Caco-2 (cell line): ENCODE measurements at regions not wholly inside any gene's neighbourhood (a gene's known extent, or its start where the extent isn't known, plus 50 kb on each side); places are given as distances from the start of the nearest gene placed in this dataset.

Source experiments
- BruUV-seq: library from RNA; stranded (reverse); fragments of 400-500 nt; replicated peaks from 2 replicates; lab custom pipeline; 2021; lab: Mats Ljungman, UMichigan
- CTCF ChIA-PET: fragments of 300-600 bp; sonication (Branson Sonifier 250); formaldehyde crosslinking; loops from one replicate; lab custom pipeline; 2022; ENCODE audit warnings: antibody characterized with exemption; lab: Charles Lee
- POLR2A ChIA-PET: fragments of 300-600 bp; sonication (Branson Sonifier 250); formaldehyde crosslinking; loops from one replicate; lab custom pipeline; 2022; ENCODE audit warnings: antibody characterized with exemption; lab: Charles Lee
- DNase-seq, 2 experiments: peaks; one replicate each; pipeline versions ENCODE4 v3.0.0 to v3.0.0-alpha.2; 2020 to 2022
- H3K27me3 ChIP-seq: replicated peaks from 2 replicates; pipeline ENCODE4 v1.6.0; 2011; ENCODE audit warnings: low read length; ENCODE audit not compliant: control insufficient read depth, insufficient read depth
- H3K36me3 ChIP-seq: 2 replicates; pipeline ENCODE4 v1.5.1; 2011; ENCODE audit warnings: low read length; ENCODE audit not compliant: control insufficient read depth, insufficient read depth
- H3K4me1 ChIP-seq: fragments of 250-450 bp; sonication (Bioruptor Pico); 2 replicates; pipeline ENCODE4 v1.5.1; 2020; ENCODE audit warnings: mild to moderate bottlenecking
- H3K4me3 ChIP-seq: 2 replicates; pipeline ENCODE4 v1.5.1; 2011; ENCODE audit warnings: low read depth, mild to moderate bottlenecking, control low read depth, low read length
- H3K9me3 ChIP-seq: fragments of 250-450 bp; sonication (Bioruptor Pico); 2 replicates; pipeline ENCODE4 v1.5.1; 2020; ENCODE audit warnings: mild to moderate bottlenecking, moderate library complexity
- H3K27ac Mint-ChIP-seq: one replicate; pipeline ENCODE4 v1.8.0; 2022; ENCODE audit warnings: mixed read lengths; ENCODE audit not compliant: unreplicated experiment
- H3K27me3 Mint-ChIP-seq: one replicate; pipeline ENCODE4 v1.8.0; 2022; ENCODE audit warnings: mixed read lengths; ENCODE audit not compliant: insufficient read depth, unreplicated experiment
- H3K36me3 Mint-ChIP-seq: one replicate; pipeline ENCODE4 v1.8.0; 2022; ENCODE audit warnings: mild to moderate bottlenecking, mixed read lengths; ENCODE audit not compliant: insufficient read depth, unreplicated experiment
- H3K4me1 Mint-ChIP-seq: one replicate; pipeline ENCODE4 v1.8.0; 2022; ENCODE audit warnings: low read depth, mixed read lengths; ENCODE audit not compliant: unreplicated experiment
- H3K4me3 Mint-ChIP-seq: one replicate; pipeline ENCODE4 v1.8.0; 2022; ENCODE audit warnings: mild to moderate bottlenecking, moderate library complexity, mixed read lengths; ENCODE audit not compliant: unreplicated experiment
- H3K9me3 Mint-ChIP-seq: one replicate; pipeline ENCODE4 v1.8.0; 2022; ENCODE audit warnings: mixed read lengths; ENCODE audit not compliant: unreplicated experiment
- intact Hi-C: fragments of 100-400 bp; cut with micrococcal nuclease; formaldehyde crosslinking; loops from one replicate; pipeline ENCODE4 v1.10.0; 2022; ENCODE audit not compliant: unreplicated experiment
- TF ChIP-seq, protein P1 (sequence below), 2 experiments: fragments of 200-600 bp in 1 of 2; IDR thresholded peaks; 1 replicate in 1 of 2; 2 replicates in 1 of 2; pipeline versions ENCODE4 v1.5.1 to v1.8.0; 2011 to 2022; ENCODE audit warnings: antibody characterized with exemption in 1 of 2, control low read depth in 1 of 2, inconsistent platforms in 1 of 2, low read depth in 1 of 2, low read length in 1 of 2, mild to moderate bottlenecking in 1 of 2, moderate library complexity in 1 of 2; ENCODE audit not compliant: insufficient read depth in 1 of 2, severe bottlenecking in 1 of 2, unreplicated experiment in 1 of 2

DNA sequence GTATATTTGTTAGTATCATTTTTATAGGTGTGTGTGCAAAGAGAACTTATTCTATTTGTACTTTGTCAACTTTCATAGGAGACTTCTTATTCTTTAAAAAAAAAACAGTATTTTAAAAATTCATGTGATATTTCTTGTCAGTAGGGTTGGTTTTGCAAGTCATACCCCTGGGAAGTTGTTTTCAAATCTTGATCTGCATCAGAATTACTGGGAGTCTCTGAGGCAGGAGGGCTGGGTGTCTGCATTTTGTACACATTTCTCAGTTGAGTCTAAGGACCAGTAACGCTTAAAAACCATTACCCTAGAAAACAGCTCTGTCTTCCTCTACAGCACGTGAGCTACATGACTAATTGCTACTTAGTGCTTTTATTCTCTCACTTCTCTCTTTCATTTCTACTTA, 76.0 kb upstream of the CTTNBP2NL start:
- Histone ChIP-seq H3K27me3 (no peaks in the 10 kb centered on the region), H3K4me1 (no peaks in the 10 kb centered on the region), H3K36me3 (no peaks in the 10 kb centered on the region), H3K4me3 (no peak overlapping the region), H3K9me3 (no peaks in the 10 kb centered on the region)
- TF ChIP-seq, protein P1, sequence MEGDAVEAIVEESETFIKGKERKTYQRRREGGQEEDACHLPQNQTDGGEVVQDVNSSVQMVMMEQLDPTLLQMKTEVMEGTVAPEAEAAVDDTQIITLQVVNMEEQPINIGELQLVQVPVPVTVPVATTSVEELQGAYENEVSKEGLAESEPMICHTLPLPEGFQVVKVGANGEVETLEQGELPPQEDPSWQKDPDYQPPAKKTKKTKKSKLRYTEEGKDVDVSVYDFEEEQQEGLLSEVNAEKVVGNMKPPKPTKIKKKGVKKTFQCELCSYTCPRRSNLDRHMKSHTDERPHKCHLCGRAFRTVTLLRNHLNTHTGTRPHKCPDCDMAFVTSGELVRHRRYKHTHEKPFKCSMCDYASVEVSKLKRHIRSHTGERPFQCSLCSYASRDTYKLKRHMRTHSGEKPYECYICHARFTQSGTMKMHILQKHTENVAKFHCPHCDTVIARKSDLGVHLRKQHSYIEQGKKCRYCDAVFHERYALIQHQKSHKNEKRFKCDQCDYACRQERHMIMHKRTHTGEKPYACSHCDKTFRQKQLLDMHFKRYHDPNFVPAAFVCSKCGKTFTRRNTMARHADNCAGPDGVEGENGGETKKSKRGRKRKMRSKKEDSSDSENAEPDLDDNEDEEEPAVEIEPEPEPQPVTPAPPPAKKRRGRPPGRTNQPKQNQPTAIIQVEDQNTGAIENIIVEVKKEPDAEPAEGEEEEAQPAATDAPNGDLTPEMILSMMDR (IDR thresholded peaks at IDR 0.05; ENCODE audit: insufficient read depth in 1 of 2, low read depth in 1 of 2, low read length in 1 of 2, severe bottlenecking in 1 of 2, unreplicated experiment in 1 of 2), result no peak
- H3K27me3 Mint-ChIP-seq, result peaks cover 10% of the 10 kb centered on the region
- ChIA-PET POLR2A (no interaction called here), CTCF (no interaction called here)
- no peaks in the 10 kb centered on the region for H3K36me3 Mint-ChIP-seq
- no peaks in the 10 kb centered on the region for H3K4me1 Mint-ChIP-seq
- no peak for DNase-seq
- no TSS peak for BruUV-seq
- intact Hi-C loops, result no loop called here
- H3K9me3 Mint-ChIP-seq, result no peaks in the 10 kb centered on the region
- no peak overlapping the region for H3K27ac Mint-ChIP-seq
- no peak overlapping the region for H3K4me3 Mint-ChIP-seq

DNA sequence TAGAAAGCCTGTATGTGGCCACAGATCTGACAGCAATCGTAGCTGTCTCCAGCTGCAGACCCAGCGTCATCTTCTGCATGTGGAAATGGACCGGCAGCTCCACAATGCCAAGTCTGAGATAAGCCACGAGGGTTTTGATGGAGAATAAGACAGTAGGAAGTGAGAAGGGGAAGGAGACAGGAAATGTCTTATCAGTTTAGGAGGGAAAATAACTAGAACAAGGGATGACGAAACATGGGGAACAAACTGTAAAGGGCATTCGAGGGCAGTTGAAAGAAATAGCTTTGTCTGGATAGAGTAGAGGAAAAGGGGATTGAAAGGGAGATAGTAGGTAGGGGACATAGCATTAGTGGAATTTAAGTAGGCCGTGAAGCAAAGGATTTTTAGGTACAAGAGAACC, 74.0 kb upstream of the CTTNBP2NL start:
- Mint-ChIP-seq H3K4me1 (no peaks in the 10 kb centered on the region), H3K4me3 (no peak overlapping the region)
- no TSS peak for BruUV-seq

GRCh38 chr1:112322983-112323678, 72.9 kb upstream of the CTTNBP2NL start:
- CTCF ChIA-PET, result no interaction called here

More for the DNA sequence above, 74.0 kb upstream of the CTTNBP2NL start:
- ChIA-PET CTCF (no interaction called here), POLR2A (no interaction called here)
- no peak for DNase-seq
- H3K27ac Mint-ChIP-seq, result no peak overlapping the region
- intact Hi-C loops, result no loop called here
- TF ChIP-seq, protein P1 (IDR thresholded peaks at IDR 0.05; ENCODE audit: insufficient read depth in 1 of 2, low read depth in 1 of 2, low read length in 1 of 2, severe bottlenecking in 1 of 2, unreplicated experiment in 1 of 2), result no peak
- Histone ChIP-seq H3K9me3 (no peaks in the 10 kb centered on the region), H3K4me3 (no peak overlapping the region), H3K27me3 (no peaks in the 10 kb centered on the region), H3K36me3 (no peaks in the 10 kb centered on the region), H3K4me1 (no peaks in the 10 kb centered on the region)
- H3K36me3 Mint-ChIP-seq, result no peaks in the 10 kb centered on the region
- H3K9me3 Mint-ChIP-seq, result no peaks in the 10 kb centered on the region
- peaks cover 10% of the 10 kb centered on the region for H3K27me3 Mint-ChIP-seq

More at GRCh38 chr1:112322983-112323678, 72.9 kb upstream of the CTTNBP2NL start:
- no TSS peak for BruUV-seq
- Mint-ChIP-seq H3K4me3 (no peak overlapping the region), H3K9me3 (no peaks in the 10 kb centered on the region), H3K27ac (no peak overlapping the region), H3K27me3 (peaks cover 9% of the 10 kb centered on the region), H3K4me1 (no peaks in the 10 kb centered on the region), H3K36me3 (no peaks in the 10 kb centered on the region)
- Histone ChIP-seq H3K4me1 (no peaks in the 10 kb centered on the region), H3K9me3 (no peaks in the 10 kb centered on the region), H3K27me3 (no peaks in the 10 kb centered on the region), H3K36me3 (no peaks in the 10 kb centered on the region), H3K4me3 (no peak overlapping the region)
- POLR2A ChIA-PET, result no interaction called here
- TF ChIP-seq, protein P1 (IDR thresholded peaks at IDR 0.05; ENCODE audit: insufficient read depth in 1 of 2, low read depth in 1 of 2, low read length in 1 of 2, severe bottlenecking in 1 of 2, unreplicated experiment in 1 of 2), result no peak
- intact Hi-C loops, result no loop called here
- DNase-seq, result no peak
